Vagina (tissue), 2 donors: ENCODE measurements at regions not wholly inside any gene's neighbourhood (a gene's known extent, or its start where the extent isn't known, plus 50 kb on each side); places are given as distances from the start of the nearest gene placed in this dataset.

Source experiments
- DNase-seq, 2 donors: peaks; one replicate each; pipeline ENCODE4 v3.0.0-alpha.2; 2017; ENCODE audit errors: extremely low spot score in 2 of 2
- H3K27ac ChIP-seq: fragments of 200-600 bp; sonication (generic); one replicate; pipeline ENCODE4 v1.5.1; 2019
- H3K27me3 ChIP-seq: fragments of 200-600 bp; sonication (generic); one replicate; pipeline ENCODE4 v1.5.1; 2019
- H3K36me3 ChIP-seq, 2 donors: fragments of 200-600 bp; sonication (generic); one replicate each; pipeline ENCODE4 v1.5.1; 2017 to 2019
- H3K4me1 ChIP-seq: fragments of 200-600 bp; sonication (generic); one replicate; pipeline ENCODE4 v1.5.1; 2019
- H3K4me3 ChIP-seq, 2 donors: fragments of 200-600 bp; sonication (generic); 1 replicate in 1 of 2; 2 replicates in 1 of 2; pipeline ENCODE4 v1.5.1; 2016 to 2019
- H3K9me3 ChIP-seq: fragments of 200-600 bp; sonication (generic); one replicate; pipeline ENCODE4 v1.5.1; 2019
- CTCF ChIP-seq, 3 experiments: fragments of 450-650 bp in 2 of 3; fragments of 200-600 bp in 1 of 3; sonication (generic) in 1 of 3; IDR thresholded peaks; one replicate each; pipeline ENCODE4 v1.5.1; 2017 to 2019; ENCODE audit warnings: antibody characterized with exemption in 3 of 3, mild to moderate bottlenecking in 2 of 3, moderate library complexity in 2 of 3
- POLR2A ChIP-seq, 2 donors: fragments of 450-650 bp; IDR thresholded peaks; one replicate each; pipeline ENCODE4 v1.6.1; 2017; ENCODE audit warnings: antibody characterized with exemption in 2 of 2, mild to moderate bottlenecking in 2 of 2, moderate library complexity in 2 of 2
- POLR2AphosphoS5 ChIP-seq, 2 donors: sonication (generic); formaldehyde crosslinking; IDR thresholded peaks; one replicate each; pipeline ENCODE4 v1.9.0; 2017; ENCODE audit warnings: antibody characterized with exemption in 2 of 2, mild to moderate bottlenecking in 2 of 2, low read depth in 1 of 2; ENCODE audit not compliant: insufficient read depth in 1 of 2
- intact Hi-C: fragments of 100-400 bp; cut with DNase I; formaldehyde crosslinking; loops from one replicate; pipeline ENCODE4 v1.15.1; 2023

GRCh38 chr1:189936861-189937260 lies 540.8 kb downstream of the BRINP3 start:
- Histone ChIP-seq H3K4me1 (no peaks in the 10 kb centered on the region), H3K27me3 (no peaks in the 10 kb centered on the region), H3K4me3 (no peak overlapping the region), H3K9me3 (no peaks in the 10 kb centered on the region), H3K27ac (no peak overlapping the region), H3K36me3 (no peaks in the 10 kb centered on the region)
- TF ChIP-seq CTCF (IDR thresholded peaks at IDR 0.05) (no peak), POLR2A (IDR thresholded peaks at IDR 0.05) (no peak), POLR2AphosphoS5 (IDR thresholded peaks at IDR 0.05; ENCODE audit: insufficient read depth in 1 of 2, low read depth in 1 of 2) (no peak)
- intact Hi-C loops = no loop called here
- DNase-seq = no peak

- no peak for TF ChIP-seq POLR2AphosphoS5 (IDR thresholded peaks at IDR 0.05; ENCODE audit: insufficient read depth in 1 of 2, low read depth in 1 of 2)
- H3K27ac ChIP-seq = no peak overlapping the region
- no peaks in the 10 kb centered on the region for H3K27me3 ChIP-seq
- no peak for DNase-seq
- no peaks in the 10 kb centered on the region for H3K4me1 ChIP-seq
- no peaks in the 10 kb centered on the region for H3K9me3 ChIP-seq
- H3K4me3 ChIP-seq = no peak overlapping the region
- intact Hi-C loops = no loop called here
- H3K36me3 ChIP-seq = no peaks in the 10 kb centered on the region
Measured at GRCh38 chr1:189939967-189940366, 537.7 kb downstream of the BRINP3 start.

GRCh38 chr1:189941922-189942321 lies 535.7 kb downstream of the BRINP3 start:
- H3K36me3 ChIP-seq = no peaks in the 10 kb centered on the region
- TF ChIP-seq POLR2AphosphoS5 (IDR thresholded peaks at IDR 0.05; ENCODE audit: insufficient read depth in 1 of 2, low read depth in 1 of 2) = no peak
- TF ChIP-seq POLR2A (IDR thresholded peaks at IDR 0.05) = no peak
- no peak for TF ChIP-seq CTCF (IDR thresholded peaks at IDR 0.05)
- no peak for DNase-seq
- H3K27me3 ChIP-seq = no peaks in the 10 kb centered on the region
- H3K27ac ChIP-seq = no peak overlapping the region
- H3K4me3 ChIP-seq = no peak overlapping the region
- no peaks in the 10 kb centered on the region for H3K9me3 ChIP-seq
- intact Hi-C loops = no loop called here
- no peaks in the 10 kb centered on the region for H3K4me1 ChIP-seq

- Histone ChIP-seq H3K4me1 (no peaks in the 10 kb centered on the region), H3K36me3 (no peaks in the 10 kb centered on the region), H3K27ac (no peak overlapping the region), H3K4me3 (no peak overlapping the region), H3K9me3 (no peaks in the 10 kb centered on the region), H3K27me3 (no peaks in the 10 kb centered on the region)
- intact Hi-C loops = no loop called here
- no peak for DNase-seq
- no peak for TF ChIP-seq POLR2AphosphoS5 (IDR thresholded peaks at IDR 0.05; ENCODE audit: insufficient read depth in 1 of 2, low read depth in 1 of 2)
- no peak for TF ChIP-seq CTCF (IDR thresholded peaks at IDR 0.05)
- TF ChIP-seq POLR2A (IDR thresholded peaks at IDR 0.05) = no peak
Measured at GRCh38 chr1:189958756-189959155, 518.9 kb downstream of the BRINP3 start.

GRCh38 chr1:189960769-189961168 lies 516.9 kb downstream of the BRINP3 start:
- Histone ChIP-seq H3K4me3 (no peak overlapping the region), H3K4me1 (no peaks in the 10 kb centered on the region), H3K27ac (no peak overlapping the region), H3K9me3 (no peaks in the 10 kb centered on the region), H3K36me3 (no peaks in the 10 kb centered on the region), H3K27me3 (no peaks in the 10 kb centered on the region)
- TF ChIP-seq POLR2A (IDR thresholded peaks at IDR 0.05) (no peak), POLR2AphosphoS5 (IDR thresholded peaks at IDR 0.05; ENCODE audit: insufficient read depth in 1 of 2, low read depth in 1 of 2) (no peak), CTCF (IDR thresholded peaks at IDR 0.05) (no peak)
- no peak for DNase-seq
- intact Hi-C loops = no loop called here

GRCh38 chr1:189962181-189962580 lies 515.5 kb downstream of the BRINP3 start:
- Histone ChIP-seq H3K4me3 (no peak overlapping the region), H3K4me1 (no peaks in the 10 kb centered on the region), H3K36me3 (no peaks in the 10 kb centered on the region), H3K27me3 (no peaks in the 10 kb centered on the region), H3K27ac (no peak overlapping the region), H3K9me3 (no peaks in the 10 kb centered on the region)
- no peak for TF ChIP-seq CTCF (IDR thresholded peaks at IDR 0.05)
- TF ChIP-seq POLR2A (IDR thresholded peaks at IDR 0.05) = no peak
- TF ChIP-seq POLR2AphosphoS5 (IDR thresholded peaks at IDR 0.05; ENCODE audit: insufficient read depth in 1 of 2, low read depth in 1 of 2) = no peak
- intact Hi-C loops = no loop called here
- no peak for DNase-seq
